Hepatocyte (in vitro differentiated cells): ENCODE measurements at regions not wholly inside any gene's neighbourhood (a gene's known extent, or its start where the extent isn't known, plus 50 kb on each side); places are given as distances from the start of the nearest gene placed in this dataset.
A peak's percentile ranks its signal among the peaks of the same experiment; 100 is the strongest.

Source experiments
- DNase-seq: peaks from one replicate; pipeline ENCODE4 v3.0.0-alpha.2; 2016; ENCODE audit warnings: low spot score
- H2AFZ ChIP-seq: fragments of 200-600 bp; sonication (generic); 2 replicates; pipeline ENCODE4 v1.6.0; 2016; ENCODE audit warnings: antibody characterized with exemption, mild to moderate bottlenecking
- H3K27ac ChIP-seq: fragments of 200-600 bp; sonication (generic); 2 replicates; pipeline ENCODE4 v1.5.1; 2016; ENCODE audit warnings: mild to moderate bottlenecking
- H3K27me3 ChIP-seq: fragments of 200-600 bp; sonication (generic); 2 replicates; pipeline ENCODE4 v1.6.1; 2016
- H3K36me3 ChIP-seq: fragments of 200-600 bp; sonication (generic); replicated peaks from 2 replicates; pipeline ENCODE4 v1.5.1; 2016; ENCODE audit warnings: low read depth; ENCODE audit not compliant: insufficient read depth
- H3K4me1 ChIP-seq: fragments of 200-600 bp; sonication (generic); 2 replicates; pipeline ENCODE4 v1.5.1; 2016; ENCODE audit warnings: mild to moderate bottlenecking, moderate library complexity; ENCODE audit not compliant: insufficient read depth
- H3K4me2 ChIP-seq: fragments of 200-600 bp; sonication (generic); 2 replicates; pipeline ENCODE4 v1.6.0; 2016
- H3K4me3 ChIP-seq: fragments of 200-600 bp; sonication (generic); 2 replicates; pipeline ENCODE4 v1.5.1; 2016; ENCODE audit warnings: mild to moderate bottlenecking
- H3K79me2 ChIP-seq: fragments of 200-600 bp; sonication (generic); 2 replicates; pipeline ENCODE4 v1.6.0; 2017; ENCODE audit warnings: mild to moderate bottlenecking
- H3K9me2 ChIP-seq: fragments of 200-600 bp; sonication (generic); replicated peaks from 2 replicates; pipeline ENCODE4 v1.6.0; 2017; ENCODE audit warnings: mild to moderate bottlenecking; ENCODE audit not compliant: insufficient read depth
- H3K9me3 ChIP-seq: fragments of 200-600 bp; sonication (generic); 2 replicates; pipeline ENCODE4 v1.5.1; 2016; ENCODE audit warnings: low read depth, mild to moderate bottlenecking
- H4K20me1 ChIP-seq: fragments of 200-600 bp; sonication (generic); 2 replicates; pipeline ENCODE4 v1.6.0; 2016; ENCODE audit warnings: mild to moderate bottlenecking; ENCODE audit not compliant: insufficient read depth, poor library complexity, severe bottlenecking
- CTCF ChIP-seq: fragments of 200-600 bp; sonication (generic); IDR thresholded peaks from 2 replicates; pipeline ENCODE4 v1.5.1; 2016; ENCODE audit warnings: antibody characterized with exemption, mild to moderate bottlenecking; ENCODE audit not compliant: poor library complexity
- EZH2 ChIP-seq: fragments of 200-600 bp; sonication (generic); IDR thresholded peaks from 2 replicates; pipeline ENCODE4 v1.6.1; 2016; ENCODE audit warnings: antibody characterized with exemption, mild to moderate bottlenecking, borderline replicate concordance
- EZH2phosphoT487 ChIP-seq: fragments of 200-600 bp; sonication (generic); IDR thresholded peaks from one replicate; pipeline ENCODE4 v1.6.1; 2018; ENCODE audit warnings: antibody characterized with exemption, mild to moderate bottlenecking, low read depth, moderate library complexity; ENCODE audit not compliant: unreplicated experiment, severe bottlenecking
- WGBS: methylation state at CpG from one replicate; pipeline ENCODE4 v1.1.6; 2016; ENCODE audit warnings: low lambda C conversion rate; ENCODE audit errors: missing lambda C conversion rate; 5-methylcytosine and 5-hydroxymethylcytosine counted together

GRCh38 chr5:125372694-125373631 is 626.5 kb upstream of the ZNF608 start:
- 55% methylated on average over 6 of the region's 6 CpGs for WGBS

GRCh38 chr5:125375143-125375542 is 628.7 kb upstream of the ZNF608 start:
- no peak overlapping the region for H2AFZ ChIP-seq
- no peak for DNase-seq
- H3K36me3 ChIP-seq = no peaks in the 10 kb centered on the region
- no peak overlapping the region for H3K27ac ChIP-seq
- no peaks in the 10 kb centered on the region for H3K9me2 ChIP-seq
- 57% methylated on average over 1 of the region's 1 CpG for WGBS
- H3K79me2 ChIP-seq = no peaks in the 10 kb centered on the region
- no peak overlapping the region for H3K4me3 ChIP-seq
- TF ChIP-seq CTCF (no peak), EZH2 (no peak), EZH2phosphoT487 (no peak)
- H3K9me3 ChIP-seq = no peaks in the 10 kb centered on the region
- H3K4me2 ChIP-seq = no peak overlapping the region
- no peaks in the 10 kb centered on the region for H3K27me3 ChIP-seq
- no peaks in the 10 kb centered on the region for H4K20me1 ChIP-seq
- no peaks in the 10 kb centered on the region for H3K4me1 ChIP-seq

More at GRCh38 chr5:125372694-125373631, 626.5 kb upstream of the ZNF608 start:
- no peak overlapping the region for H3K4me3 ChIP-seq
- peak; percentile 7 for DNase-seq
- H3K4me1 ChIP-seq = no peaks in the 10 kb centered on the region
- no peaks in the 10 kb centered on the region for H3K27me3 ChIP-seq
- H2AFZ ChIP-seq = no peak overlapping the region
- H3K9me3 ChIP-seq = no peaks in the 10 kb centered on the region
- H3K36me3 ChIP-seq = no peaks in the 10 kb centered on the region
- TF ChIP-seq CTCF (no peak), EZH2 (no peak), EZH2phosphoT487 (no peak)
- no peaks in the 10 kb centered on the region for H3K79me2 ChIP-seq
- H3K4me2 ChIP-seq = no peak overlapping the region
- no peaks in the 10 kb centered on the region for H3K9me2 ChIP-seq
- no peaks in the 10 kb centered on the region for H4K20me1 ChIP-seq
- no peak overlapping the region for H3K27ac ChIP-seq

GRCh38 chr5:125376059-125376641 is 629.7 kb upstream of the ZNF608 start:
- Histone ChIP-seq H3K4me2 (no peak overlapping the region), H3K36me3 (no peaks in the 10 kb centered on the region), H3K9me2 (no peaks in the 10 kb centered on the region), H3K4me3 (no peak overlapping the region), H3K9me3 (no peaks in the 10 kb centered on the region), H3K4me1 (no peaks in the 10 kb centered on the region), H2AFZ (no peak overlapping the region), H3K27me3 (no peaks in the 10 kb centered on the region), H3K27ac (no peak overlapping the region), H4K20me1 (no peaks in the 10 kb centered on the region), H3K79me2 (no peaks in the 10 kb centered on the region)
- 71% methylated on average over 11 of the region's 12 CpGs for WGBS
- DNase-seq = peak; percentile 4
- TF ChIP-seq EZH2 = no peak
- no peak for TF ChIP-seq EZH2phosphoT487
- no peak for TF ChIP-seq CTCF
